ENCODE measurements at regions not wholly inside any gene's neighbourhood (a gene's known extent, or its start where the extent isn't known, plus 50 kb on each side); places are given as distances from the start of the nearest gene placed in this dataset.

GRCh38 chr5:175808711-175809110 lies 62.7 kb upstream of the CPLX2 start:
- no peaks in the 10 kb centered on the region for H3K4me1 ChIP-seq
- no peaks in the 10 kb centered on the region for H3K9me3 ChIP-seq (ENCODE audit: low read depth)
- Mint-ChIP-seq H3K4me1 (peaks cover 10% of the 10 kb centered on the region), H3K9me3 (no peaks in the 10 kb centered on the region), H3K36me3 (no peaks in the 10 kb centered on the region), H3K4me3 (no peak overlapping the region), H3K27ac (no peak overlapping the region), H3K27me3 (ENCODE audit: insufficient read depth, low read depth) (peaks cover 4% of the 10 kb centered on the region)
- no peak overlapping the region for H3K9ac ChIP-seq
- H3K27ac ChIP-seq = no peak overlapping the region
- H3F3A ChIP-seq (ENCODE audit: low read depth) = no peaks in the 10 kb centered on the region
- H3K27me3 ChIP-seq = no peaks in the 10 kb centered on the region
- DNase-seq (ENCODE audit: low spot score) = no peak
- H4K20me1 ChIP-seq (ENCODE audit: low read depth) = no peaks in the 10 kb centered on the region
- no peak overlapping the region for H3K4me3 ChIP-seq
- no peaks in the 10 kb centered on the region for H3K36me3 ChIP-seq
- no peak overlapping the region for H2AFZ ChIP-seq (replicated peaks)
- H3K4me2 ChIP-seq = no peak overlapping the region
- H3K79me2 ChIP-seq (ENCODE audit: low read depth) = no peaks in the 10 kb centered on the region
- no peak for TF ChIP-seq EZH2 (IDR thresholded peaks at IDR 0.05)
- TF ChIP-seq EZH2phosphoT487 (IDR thresholded peaks at IDR 0.05) = no peak
- no peak for TF ChIP-seq CTCF (IDR thresholded peaks at IDR 0.05)

- peaks cover 15% of the 10 kb centered on the region for H3K4me1 Mint-ChIP-seq
- no peak overlapping the region for H3K27ac ChIP-seq
- no peaks in the 10 kb centered on the region for H3K9me3 Mint-ChIP-seq
- no peak overlapping the region for H3K9ac ChIP-seq
- H3K27ac Mint-ChIP-seq = no peak overlapping the region
- H3K4me2 ChIP-seq = no peak overlapping the region
- no peaks in the 10 kb centered on the region for H3K9me3 ChIP-seq (ENCODE audit: low read depth)
- no peaks in the 10 kb centered on the region for H3K36me3 ChIP-seq
- H3K27me3 ChIP-seq = no peaks in the 10 kb centered on the region
- no peaks in the 10 kb centered on the region for H3K79me2 ChIP-seq (ENCODE audit: low read depth)
- no peak overlapping the region for H3K4me3 Mint-ChIP-seq
- DNase-seq (ENCODE audit: low spot score) = no peak
- no peak overlapping the region for H2AFZ ChIP-seq (replicated peaks)
- no peak overlapping the region for H3K4me3 ChIP-seq
- TF ChIP-seq EZH2 (IDR thresholded peaks at IDR 0.05) (no peak), EZH2phosphoT487 (IDR thresholded peaks at IDR 0.05) (no peak), CTCF (IDR thresholded peaks at IDR 0.05) (no peak)
- H3F3A ChIP-seq (ENCODE audit: low read depth) = no peaks in the 10 kb centered on the region
- H3K27me3 Mint-ChIP-seq (ENCODE audit: insufficient read depth, low read depth) = peaks cover 4% of the 10 kb centered on the region
- H3K4me1 ChIP-seq = no peaks in the 10 kb centered on the region
- H3K36me3 Mint-ChIP-seq = no peaks in the 10 kb centered on the region
- H4K20me1 ChIP-seq (ENCODE audit: low read depth) = no peaks in the 10 kb centered on the region
These were observed 61.8 kb upstream of the CPLX2 start for GRCh38 chr5:175809531-175810121.

GRCh38 chr5:175810457-175810856 lies 60.9 kb upstream of the CPLX2 start:
- H3K36me3 Mint-ChIP-seq = no peaks in the 10 kb centered on the region
- no peak overlapping the region for H2AFZ ChIP-seq (replicated peaks)
- H3K9me3 Mint-ChIP-seq = no peaks in the 10 kb centered on the region
- H3K27ac ChIP-seq = no peak overlapping the region
- H4K20me1 ChIP-seq (ENCODE audit: low read depth) = no peaks in the 10 kb centered on the region
- no peaks in the 10 kb centered on the region for H3K4me1 ChIP-seq
- H3K27me3 ChIP-seq = no peaks in the 10 kb centered on the region
- no peak overlapping the region for H3K27ac Mint-ChIP-seq
- H3K4me3 Mint-ChIP-seq = no peak overlapping the region
- no peak for DNase-seq (ENCODE audit: low spot score)
- no peaks in the 10 kb centered on the region for H3K36me3 ChIP-seq
- TF ChIP-seq CTCF (IDR thresholded peaks at IDR 0.05) (no peak), EZH2phosphoT487 (IDR thresholded peaks at IDR 0.05) (no peak), EZH2 (IDR thresholded peaks at IDR 0.05) (no peak)
- no peak overlapping the region for H3K9ac ChIP-seq
- H3K4me3 ChIP-seq = no peak overlapping the region
- H3K27me3 Mint-ChIP-seq (ENCODE audit: insufficient read depth, low read depth) = peaks cover 4% of the 10 kb centered on the region
- no peaks in the 10 kb centered on the region for H3K9me3 ChIP-seq (ENCODE audit: low read depth)
- no peaks in the 10 kb centered on the region for H3K79me2 ChIP-seq (ENCODE audit: low read depth)
- peaks cover 18% of the 10 kb centered on the region for H3K4me1 Mint-ChIP-seq
- no peaks in the 10 kb centered on the region for H3F3A ChIP-seq (ENCODE audit: low read depth)
- no peak overlapping the region for H3K4me2 ChIP-seq

All from neural progenitor cell (in vitro differentiated cells).